Dedifferentiated amniotic fluid mesenchymal stem cell (primary cell): ENCODE measurements at regions not wholly inside any gene's neighbourhood (a gene's known extent, or its start where the extent isn't known, plus 50 kb on each side); places are given as distances from the start of the nearest gene placed in this dataset.

Experiments
- DNase-seq: peaks from one replicate; pipeline ENCODE4 v3.0.0-alpha.2; 2016; ENCODE audit errors: extremely low spot score

DNA sequence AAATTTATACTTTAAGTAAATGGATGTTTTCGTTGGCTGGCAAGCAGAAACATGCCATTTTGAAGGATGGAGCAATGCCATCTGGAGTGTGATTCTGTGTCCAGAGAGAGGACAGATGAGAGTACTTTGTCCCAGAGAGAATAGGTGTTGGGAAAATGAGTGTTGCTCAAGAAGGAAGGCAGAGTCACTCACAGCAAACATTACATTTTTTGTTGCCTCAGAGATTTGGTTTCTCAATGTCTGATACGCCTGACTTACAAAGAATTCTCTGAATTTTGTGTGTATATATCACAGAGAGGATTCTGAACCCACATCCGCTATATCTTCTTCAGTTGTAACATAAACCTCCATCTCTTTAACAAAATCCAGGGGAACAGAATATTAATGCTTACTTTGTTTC lies 102.8 kb upstream of the PCDH18 start:
- peak; percentile 50 for DNase-seq

DNA sequence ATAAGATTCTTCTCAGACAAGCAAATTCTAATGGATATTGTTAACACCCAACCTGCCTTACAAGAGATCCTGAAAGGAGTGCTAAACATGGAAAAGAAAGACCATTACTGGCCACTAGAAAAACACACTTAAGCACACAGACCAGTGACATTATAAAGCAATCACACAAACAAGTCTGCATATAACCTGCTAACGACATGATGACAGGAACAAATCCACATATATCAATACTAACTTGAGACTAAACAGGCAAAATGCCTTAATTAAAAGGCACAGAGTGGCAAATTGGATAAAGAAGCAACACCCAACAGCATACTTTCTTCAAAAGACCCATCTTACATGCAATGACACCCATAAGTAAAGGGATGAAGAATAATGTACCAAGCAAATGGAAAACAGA lies 100.5 kb upstream of the PCDH18 start:
- DNase-seq = no peak

DNA sequence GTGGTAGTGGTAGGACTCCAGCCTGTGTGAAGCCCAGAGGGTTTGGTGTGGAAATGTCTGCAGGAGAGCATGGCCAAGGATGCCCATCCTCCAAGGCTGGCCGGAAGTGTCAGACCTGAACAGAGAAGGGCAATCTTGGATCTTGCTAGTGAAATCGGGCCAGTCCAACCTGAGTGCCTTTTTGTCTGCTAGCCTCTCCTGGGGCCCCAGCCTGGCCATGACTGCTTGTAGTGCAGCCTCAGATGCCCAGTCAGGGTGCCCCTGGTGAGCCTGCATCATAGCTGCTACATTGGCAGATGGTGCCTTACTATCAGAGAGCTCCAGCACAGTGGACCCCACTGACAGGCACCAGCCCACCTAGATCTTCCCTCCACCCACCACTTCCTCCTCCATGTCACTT lies 99.3 kb upstream of the PCDH18 start:
- no peak for DNase-seq

DNA sequence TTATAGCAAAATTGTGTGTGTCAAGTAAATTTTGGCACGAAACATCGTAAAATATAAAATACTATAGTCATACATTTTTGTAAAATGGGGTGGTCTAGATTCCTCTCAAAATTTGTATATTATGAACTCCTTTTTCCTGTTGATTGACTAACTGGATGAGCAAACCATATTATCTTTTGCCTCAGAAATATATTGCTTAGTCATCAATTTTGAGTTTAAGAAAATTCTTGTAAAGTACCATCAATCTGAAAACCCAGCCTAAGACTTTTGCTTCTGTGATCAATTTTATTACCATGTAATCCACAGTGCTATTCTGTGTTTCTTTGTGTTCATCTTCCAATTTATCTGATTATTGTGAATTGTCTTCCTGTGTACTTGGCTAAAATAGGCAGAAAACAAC lies 98.0 kb upstream of the PCDH18 start:
- DNase-seq = no peak

DNA sequence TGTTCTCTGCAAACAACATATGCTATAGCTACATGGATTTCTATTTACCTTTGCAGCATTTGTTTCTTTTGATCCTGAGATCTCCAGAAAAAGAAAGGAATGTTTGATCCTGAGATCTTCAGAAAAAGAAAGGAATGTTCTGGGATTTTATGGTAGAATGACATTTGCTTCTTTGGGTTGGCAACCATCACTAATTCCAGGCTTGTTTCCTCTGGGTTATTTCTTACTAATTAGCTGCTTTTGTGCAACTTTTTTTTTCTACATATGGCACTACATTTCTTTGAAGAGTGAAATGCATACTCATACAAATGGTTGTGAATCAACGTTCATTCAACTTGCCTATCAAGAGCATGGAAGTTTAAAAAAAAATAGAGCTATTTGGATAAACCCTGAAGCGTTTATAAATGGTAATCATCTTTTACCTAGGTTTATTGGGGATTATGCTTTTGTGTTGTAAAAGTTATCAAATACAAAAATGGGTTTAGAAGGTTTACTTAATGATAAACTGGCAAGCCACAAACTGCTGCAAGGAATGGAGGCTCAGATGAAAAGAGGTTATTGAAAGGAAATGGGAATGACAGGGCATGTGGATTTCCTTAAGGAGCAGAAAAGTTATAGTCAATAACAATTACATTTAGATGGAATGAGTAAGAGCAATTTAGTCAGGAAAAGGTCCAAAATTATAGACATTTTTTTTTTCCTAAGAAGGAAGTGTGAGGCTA lies 95.6 kb upstream of the PCDH18 start:
- no peak for DNase-seq

DNA sequence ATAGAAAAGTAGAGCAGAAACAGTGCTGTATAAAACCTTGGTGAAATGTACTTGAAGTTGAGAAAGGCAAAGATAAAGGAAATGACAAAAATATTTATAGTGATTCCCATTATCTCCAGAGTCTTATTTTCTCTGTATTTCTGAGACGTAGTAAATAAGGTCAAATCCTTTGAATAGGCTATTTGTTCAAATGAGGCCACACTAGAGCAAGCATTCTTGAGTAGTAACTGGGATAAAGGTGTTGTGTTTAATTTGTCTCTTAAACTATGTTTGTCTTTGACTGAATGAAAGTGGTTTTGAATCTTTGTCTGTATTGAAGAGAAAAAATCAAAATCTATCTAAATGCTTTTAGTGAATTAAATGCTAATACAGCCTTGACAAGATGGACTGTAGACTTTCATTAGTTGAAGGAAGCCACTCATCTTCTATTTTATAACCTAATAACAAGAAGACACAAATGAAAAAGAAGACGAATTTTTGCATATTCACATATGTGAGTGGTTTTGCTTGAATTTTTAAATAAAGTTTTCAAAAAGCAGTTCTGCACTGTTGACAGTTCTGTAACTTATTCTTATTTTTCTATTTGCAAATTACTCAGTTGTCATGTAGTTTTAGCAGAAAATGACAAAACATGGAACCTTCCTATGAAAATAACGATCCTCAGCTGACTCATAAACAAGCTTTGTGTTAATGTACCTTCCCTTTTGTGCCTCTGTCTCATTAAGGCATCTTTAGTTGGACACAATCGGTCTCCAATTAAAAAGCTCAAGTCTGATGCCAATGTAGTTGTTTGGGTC lies 94.8 kb upstream of the PCDH18 start:
- no peak for DNase-seq

DNA sequence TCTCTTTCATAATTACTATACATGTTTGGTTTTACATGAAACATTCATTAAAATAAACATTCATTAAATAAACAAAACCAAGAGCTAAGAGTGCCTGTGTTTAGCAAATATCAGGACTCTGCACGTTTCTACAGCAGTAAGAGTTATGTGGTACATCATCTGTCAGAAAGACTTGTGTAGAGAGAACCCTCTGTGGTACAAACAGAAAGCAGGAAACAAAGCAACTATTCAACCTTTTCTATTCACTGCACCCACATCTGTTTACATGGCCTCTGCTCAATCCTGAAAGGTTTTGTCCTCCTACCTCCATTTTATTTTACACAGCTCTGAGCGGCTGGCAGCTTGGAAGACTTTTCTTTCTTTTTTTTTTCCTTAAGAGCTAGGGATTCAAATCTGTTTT lies 90.7 kb upstream of the PCDH18 start:
- DNase-seq = no peak

DNA sequence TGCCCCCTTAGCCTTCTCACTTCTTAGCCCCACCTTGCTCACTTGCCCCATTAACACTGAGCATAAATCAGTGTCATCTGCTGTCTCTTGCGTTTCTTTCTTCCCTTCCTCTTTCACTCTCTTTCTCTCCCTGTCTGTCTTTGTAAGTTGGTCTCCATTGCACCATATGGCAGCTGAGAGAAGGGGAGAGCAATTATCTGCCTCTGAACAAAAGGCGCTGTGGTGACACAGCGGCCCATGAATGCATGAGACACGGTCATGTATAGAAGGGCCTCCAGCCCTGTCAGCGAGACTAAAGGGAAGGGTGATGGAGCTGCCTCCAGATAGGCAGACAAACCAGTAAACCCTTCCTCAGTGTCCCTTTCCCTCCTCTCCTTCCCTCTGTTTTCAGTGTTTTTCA lies 88.8 kb upstream of the PCDH18 start:
- DNase-seq = no peak

DNA sequence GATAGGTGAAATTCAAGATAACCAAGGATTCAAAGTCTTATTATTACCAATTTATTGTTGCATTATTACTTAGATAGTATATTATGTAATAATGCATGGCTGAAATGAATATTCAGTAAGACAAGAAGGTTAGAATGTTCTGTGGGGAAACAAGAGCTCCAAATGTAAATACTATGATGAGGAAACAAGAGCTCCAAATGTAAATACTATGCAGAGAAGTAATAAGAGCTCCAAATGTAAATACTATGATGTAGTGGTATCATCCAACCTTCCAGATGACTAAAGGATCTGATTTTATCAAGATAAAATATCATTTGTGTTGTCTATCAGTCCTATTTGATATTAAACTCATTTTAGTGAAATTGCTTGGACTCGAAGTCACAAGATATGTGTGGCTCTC lies 82.2 kb upstream of the PCDH18 start:
- no peak for DNase-seq

DNA sequence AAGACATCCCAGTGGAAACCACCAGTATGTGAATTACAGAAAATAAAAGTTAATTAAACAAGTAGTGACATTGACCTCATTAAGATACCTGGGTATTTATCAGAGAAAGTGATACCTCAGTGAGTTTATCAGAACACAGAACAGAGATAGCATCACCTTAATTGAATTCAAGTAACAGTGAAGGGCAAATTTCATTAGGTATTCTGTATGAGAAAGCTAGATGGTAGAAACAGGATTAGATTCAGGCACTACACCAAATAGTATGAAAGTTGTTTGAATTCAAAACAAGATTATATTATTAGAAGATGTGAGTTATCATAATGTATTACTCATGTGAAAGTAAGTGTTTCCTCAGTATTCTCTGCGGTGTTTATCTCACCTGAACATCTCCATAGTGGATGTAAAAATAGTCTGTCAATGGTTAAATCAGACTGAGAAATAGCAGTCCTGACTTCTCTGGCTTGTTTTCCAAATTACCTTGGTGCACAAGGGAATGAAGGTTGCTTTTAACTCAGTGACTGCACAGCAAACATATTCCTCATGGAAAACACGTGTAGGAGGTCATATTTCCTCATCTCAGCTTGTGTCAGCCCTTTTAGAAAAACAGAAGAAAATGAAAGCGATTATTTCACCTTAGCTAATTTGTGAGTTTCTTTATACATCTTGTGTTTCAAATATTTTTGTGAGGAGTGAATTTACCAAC lies 79.9 kb upstream of the PCDH18 start:
- DNase-seq = no peak

DNA sequence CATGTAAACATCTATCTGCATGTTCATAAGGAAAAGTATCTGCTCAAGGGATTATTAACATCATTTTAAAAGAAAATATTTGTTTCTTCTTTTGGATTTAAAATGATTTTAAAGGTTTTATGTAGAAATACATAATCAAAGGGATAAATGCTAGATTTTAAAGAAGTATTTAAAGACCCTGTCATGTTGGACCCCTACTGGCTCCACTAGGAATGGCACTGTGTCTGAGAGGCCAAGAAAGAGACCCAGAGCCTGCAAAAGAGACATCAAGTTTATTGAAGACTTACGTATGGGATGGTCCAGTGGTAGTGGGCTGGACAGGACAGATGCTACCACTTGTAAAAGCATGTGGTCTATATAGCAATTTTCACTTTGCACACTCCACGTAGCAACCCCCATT lies 78.7 kb upstream of the PCDH18 start:
- peak; percentile 31 for DNase-seq

DNA sequence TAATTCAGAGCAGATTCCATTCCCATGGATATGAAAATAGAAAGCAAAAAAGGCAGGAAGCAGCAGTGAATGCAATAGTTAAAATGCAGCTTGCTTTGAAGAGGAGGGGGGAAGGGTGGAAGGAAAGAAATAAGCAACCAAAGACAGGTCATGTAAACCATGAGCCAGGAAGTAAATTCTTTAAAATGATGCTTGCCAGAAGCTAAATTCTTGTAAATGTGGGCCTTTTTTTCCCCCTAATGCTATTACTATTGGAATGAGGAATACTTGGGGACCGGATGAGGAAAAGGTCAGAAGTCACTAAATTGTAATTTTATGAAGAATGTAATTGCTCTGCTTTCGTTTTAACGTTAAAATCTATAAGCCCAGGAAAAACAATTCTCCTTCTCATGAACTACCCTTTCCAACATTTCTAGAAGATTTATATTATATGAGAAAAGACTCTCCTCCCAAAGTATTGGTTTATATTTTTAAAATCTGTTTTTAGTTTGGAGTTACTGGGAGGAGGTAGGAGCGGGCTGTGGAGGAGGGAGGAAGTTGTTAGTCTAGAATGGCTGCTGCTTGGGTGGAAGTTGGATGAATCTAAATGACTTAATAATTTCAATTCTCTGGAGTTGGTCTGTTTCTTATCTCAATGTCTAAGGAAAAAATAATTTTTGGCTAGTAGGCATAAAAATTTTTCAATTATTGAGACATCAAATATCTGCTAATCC lies 77.6 kb upstream of the PCDH18 start:
- DNase-seq = peak; percentile 48

DNA sequence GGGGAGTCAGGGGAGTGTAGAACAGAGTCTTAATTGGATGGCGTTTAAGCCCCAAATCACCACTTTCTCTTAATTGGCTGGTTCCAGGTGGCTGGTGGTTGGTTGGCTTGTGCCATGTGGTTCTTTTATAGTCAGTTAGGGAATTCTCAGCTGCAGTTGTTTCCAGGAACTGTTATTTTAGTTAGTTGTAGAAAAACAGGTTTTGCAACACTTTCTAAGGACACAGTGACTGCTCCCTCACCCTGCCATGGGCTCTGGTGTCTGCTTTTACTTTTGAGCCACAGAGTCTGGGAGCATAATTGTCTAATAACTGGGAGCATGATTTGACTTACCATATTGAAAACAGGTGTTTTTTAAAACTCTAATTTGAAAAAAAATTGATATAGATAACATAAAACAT lies 75.8 kb upstream of the PCDH18 start:
- no peak for DNase-seq

DNA sequence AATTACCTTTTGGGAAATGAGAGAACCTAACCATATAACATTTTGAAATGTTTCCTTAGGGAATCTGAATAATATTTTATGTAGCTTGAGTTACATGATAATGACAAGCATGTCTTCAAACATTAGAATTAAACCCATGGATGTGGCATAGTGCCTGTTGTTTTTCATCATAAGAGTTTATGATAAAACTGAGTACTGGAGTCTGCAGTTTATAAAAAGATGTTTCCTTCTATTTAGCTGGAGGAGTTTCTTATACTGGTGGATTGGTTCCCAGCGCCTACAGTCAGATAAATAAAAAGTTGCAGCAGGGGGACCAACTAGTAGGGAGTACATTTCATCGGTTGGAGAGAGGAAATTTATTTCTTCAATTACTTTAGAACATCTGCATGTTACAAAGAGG lies 70.1 kb upstream of the PCDH18 start:
- DNase-seq = no peak

DNA sequence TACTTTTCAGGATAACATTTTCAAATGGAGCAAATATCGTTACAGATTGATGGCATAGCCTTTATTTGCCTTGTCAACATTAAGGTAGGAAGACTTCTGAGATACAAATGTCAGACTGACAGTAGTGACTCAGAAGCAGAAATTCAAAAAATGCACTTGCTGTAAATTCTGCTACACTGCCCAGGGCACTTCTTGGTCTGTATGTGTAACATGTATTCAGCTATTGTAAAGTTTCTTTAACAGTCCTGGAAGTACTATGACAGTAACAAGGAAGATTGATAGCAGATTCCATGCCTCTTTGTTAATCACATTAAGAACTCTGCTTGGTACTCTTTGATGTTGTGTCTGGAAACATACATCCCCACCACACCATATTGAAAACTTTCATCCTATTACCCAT lies 69.6 kb upstream of the PCDH18 start:
- DNase-seq = peak; percentile 19

DNA sequence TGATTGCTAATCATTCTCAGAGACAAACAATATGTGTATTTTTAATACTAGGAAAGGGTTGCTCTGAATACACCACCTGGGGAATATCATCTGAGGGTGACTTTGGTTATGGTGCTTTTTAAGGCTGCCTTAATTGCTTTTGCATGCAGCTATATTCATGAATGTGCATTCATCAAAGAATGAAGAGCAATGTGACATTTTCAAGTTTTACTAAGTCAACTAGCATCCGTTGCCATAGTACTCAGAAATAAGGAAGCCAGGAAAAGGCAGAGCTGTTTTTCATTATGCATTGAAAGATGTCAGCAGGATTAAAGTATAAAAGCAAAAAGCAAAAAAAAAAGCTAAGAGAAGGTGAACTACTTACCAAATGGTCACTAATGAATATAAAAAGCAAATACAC lies 67.4 kb upstream of the PCDH18 start:
- no peak for DNase-seq

DNA sequence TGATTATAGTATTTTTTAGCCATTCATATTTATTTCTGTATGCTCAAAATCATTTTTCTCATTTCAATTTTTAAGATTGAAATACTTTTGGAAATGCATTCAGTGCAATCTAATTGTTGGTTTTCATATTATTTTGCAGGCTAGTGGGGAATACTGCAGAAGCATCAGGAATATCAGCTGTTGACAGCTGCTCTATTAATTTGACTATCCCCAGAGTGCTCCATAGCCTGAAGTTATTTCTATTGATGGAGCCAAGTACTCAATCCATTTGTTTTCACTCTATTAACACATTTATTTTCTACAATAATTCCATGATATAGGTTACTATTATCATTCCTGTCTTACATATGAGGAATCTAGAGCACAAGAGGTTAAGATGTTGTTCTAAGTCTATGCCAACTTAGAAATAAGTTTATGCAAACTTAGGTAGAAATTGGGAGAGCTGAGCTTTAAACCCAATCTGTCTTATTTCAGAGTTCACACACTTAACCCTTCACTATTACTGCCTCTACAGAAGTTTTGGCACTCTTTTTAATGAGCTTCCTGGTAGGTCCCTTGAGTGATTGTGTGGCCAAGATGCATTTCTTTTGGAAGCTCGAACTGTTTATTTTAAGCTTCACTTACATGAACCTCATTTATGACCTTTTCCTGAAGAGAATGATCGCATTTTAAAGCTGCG lies 65.6 kb upstream of the PCDH18 start:
- DNase-seq = no peak

DNA sequence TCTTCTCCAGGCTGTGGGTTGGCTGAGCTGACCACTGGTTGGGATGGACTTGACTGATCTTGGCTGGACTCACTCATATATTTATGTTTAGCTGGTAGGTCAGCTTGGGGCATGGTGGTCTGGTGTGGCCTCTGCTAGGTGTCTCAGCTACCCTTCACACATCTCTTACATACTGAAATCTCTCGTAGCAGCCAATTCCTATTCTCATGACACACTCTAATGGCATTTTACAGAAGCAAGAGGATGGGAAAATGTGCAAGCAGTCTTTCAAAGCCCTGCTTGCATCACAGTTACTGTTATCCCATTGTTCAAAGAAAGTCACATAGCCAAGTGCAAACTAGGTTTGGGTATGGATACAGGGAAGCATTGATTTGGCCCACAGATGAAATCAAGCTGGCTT lies 55.5 kb upstream of the PCDH18 start:
- no peak for DNase-seq

DNA sequence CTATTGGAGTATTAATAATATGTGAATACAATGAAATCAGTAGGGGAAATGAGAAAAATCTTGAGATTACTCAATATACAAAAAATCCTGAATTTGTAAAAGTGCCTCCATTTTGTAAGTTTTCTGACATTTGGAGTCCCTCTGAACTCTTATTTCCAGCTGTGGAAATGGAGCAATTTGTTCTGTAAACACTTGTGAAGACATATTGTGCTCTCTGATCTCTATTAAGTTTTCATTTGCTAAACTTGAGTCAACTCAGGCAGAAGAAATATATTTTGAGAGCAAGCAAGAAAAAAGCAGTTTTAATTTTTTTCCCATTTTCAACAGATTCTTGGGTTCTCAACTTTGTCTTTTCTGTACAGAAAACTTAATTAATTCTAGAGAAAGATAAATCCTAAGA lies 51.4 kb upstream of the PCDH18 start:
- no peak for DNase-seq
